Endodermal cell (in vitro differentiated cells): ENCODE measurements at regions not wholly inside any gene's neighbourhood (a gene's known extent, or its start where the extent isn't known, plus 50 kb on each side); places are given as distances from the start of the nearest gene placed in this dataset.

Experiments used
- DNase-seq: peaks from one replicate; pipeline ENCODE4 v3.0.0-alpha.2; 2017
- H3K27ac ChIP-seq: 2 replicates; pipeline ENCODE4 v1.5.1; 2013; ENCODE audit warnings: mild to moderate bottlenecking, low read depth, low read length, moderate library complexity
- H3K27me3 ChIP-seq: 2 replicates; pipeline ENCODE4 v1.6.1; 2013; ENCODE audit warnings: mild to moderate bottlenecking, low read length, moderate library complexity; ENCODE audit not compliant: insufficient read depth, control insufficient read depth, poor library complexity, severe bottlenecking
- H3K36me3 ChIP-seq: 2 replicates; pipeline ENCODE4 v1.7.0; 2013; ENCODE audit warnings: mild to moderate bottlenecking, low read length, moderate library complexity; ENCODE audit not compliant: control insufficient read depth, insufficient read depth
- H3K4me1 ChIP-seq: one replicate; pipeline ENCODE4 v1.7.0; 2013; ENCODE audit warnings: low read length; ENCODE audit not compliant: control insufficient read depth, insufficient read depth
- H3K4me3 ChIP-seq: 2 replicates; pipeline ENCODE4 v1.5.1; 2013; ENCODE audit warnings: mild to moderate bottlenecking, low read length, moderate library complexity
- H3K9ac ChIP-seq: 2 replicates; pipeline ENCODE4 v1.6.1; 2013; ENCODE audit warnings: mild to moderate bottlenecking, low read length, moderate library complexity; ENCODE audit not compliant: poor library complexity, severe bottlenecking; ENCODE audit errors: extremely low read depth
- H3K9me3 ChIP-seq: 2 replicates; pipeline ENCODE4 v1.6.1; 2013; ENCODE audit warnings: mild to moderate bottlenecking, low read length, moderate library complexity; ENCODE audit not compliant: control insufficient read depth
- H3K27ac Mint-ChIP-seq: 2 replicates; pipeline ENCODE4 v1.8.0; 2020; ENCODE audit warnings: mixed read lengths
- H3K27me3 Mint-ChIP-seq: 2 replicates; pipeline ENCODE4 v1.8.0; 2021; ENCODE audit warnings: mild to moderate bottlenecking, mixed read lengths; ENCODE audit not compliant: insufficient read depth
- H3K36me3 Mint-ChIP-seq: 2 replicates; pipeline ENCODE4 v1.8.0; 2020; ENCODE audit warnings: low read depth, mixed read lengths
- H3K4me1 Mint-ChIP-seq: 2 replicates; pipeline ENCODE4 v1.8.0; 2020; ENCODE audit warnings: mixed read lengths
- H3K4me3 Mint-ChIP-seq: 2 replicates; pipeline ENCODE4 v1.8.0; 2020; ENCODE audit warnings: mild to moderate bottlenecking, moderate library complexity, mixed read lengths
- H3K9me3 Mint-ChIP-seq: 2 replicates; pipeline ENCODE4 v1.8.0; 2020; ENCODE audit warnings: mild to moderate bottlenecking, mixed read lengths
- CTCF ChIP-seq: fragments of 200-600 bp; sonication (generic); conservative IDR thresholded peaks from 2 replicates; pipeline ENCODE4 v1.5.0; 2021; ENCODE audit warnings: antibody characterized with exemption, mild to moderate bottlenecking
- WGBS, 2 experiments: methylation state at CpG; one replicate each; pipeline versions ENCODE4 v1.1.5 to v1.1.7; 2013; ENCODE audit warnings: missing lambda C conversion rate in 2 of 2, mixed read lengths in 1 of 2; ENCODE audit not compliant: insufficient coverage in 1 of 2, insufficient read length in 1 of 2; 5-methylcytosine and 5-hydroxymethylcytosine counted together

GRCh38 chr15:38652183-38652794 is 87.7 kb upstream of the RASGRP1 start:
- Histone ChIP-seq H3K36me3 (no peaks in the 10 kb centered on the region), H3K9ac (no peak overlapping the region), H3K9me3 (peaks cover 8% of the 10 kb centered on the region), H3K4me1 (peaks cover 17% of the 10 kb centered on the region), H3K27me3 (no peaks in the 10 kb centered on the region), H3K27ac (no peak overlapping the region), H3K4me3 (no peak overlapping the region)
- Mint-ChIP-seq H3K36me3 (no peaks in the 10 kb centered on the region), H3K4me1 (peaks cover 42% of the 10 kb centered on the region), H3K27me3 (no peaks in the 10 kb centered on the region), H3K9me3 (peaks cover 9% of the 10 kb centered on the region), H3K4me3 (no peak overlapping the region), H3K27ac (no peak overlapping the region)
- DNase-seq: no peak
- WGBS, 2 experiments: 94% methylated on average over 5 of the region's 5 CpGs; no CpG with 5 or more reads in 1 of the 2 experiments
- no peak for TF ChIP-seq CTCF

GRCh38 chr15:38652998-38653397 is 88.4 kb upstream of the RASGRP1 start:
- H3K4me3 ChIP-seq: no peak overlapping the region
- H3K27ac Mint-ChIP-seq: no peak overlapping the region
- H3K9me3 Mint-ChIP-seq: peaks cover 9% of the 10 kb centered on the region
- no peak for TF ChIP-seq CTCF
- no peaks in the 10 kb centered on the region for H3K36me3 Mint-ChIP-seq
- peaks cover 8% of the 10 kb centered on the region for H3K9me3 ChIP-seq
- H3K4me3 Mint-ChIP-seq: no peak overlapping the region
- no peaks in the 10 kb centered on the region for H3K36me3 ChIP-seq
- WGBS, 2 experiments: 79 to 90% methylated on average over 3 to 6 of the region's 6 CpGs
- no peaks in the 10 kb centered on the region for H3K27me3 ChIP-seq
- H3K27me3 Mint-ChIP-seq: no peaks in the 10 kb centered on the region
- no peak for DNase-seq
- no peak overlapping the region for H3K27ac ChIP-seq
- H3K9ac ChIP-seq: no peak overlapping the region
- peaks cover 17% of the 10 kb centered on the region for H3K4me1 ChIP-seq
- peaks cover 40% of the 10 kb centered on the region for H3K4me1 Mint-ChIP-seq

GRCh38 chr15:38658431-38658830 is 93.8 kb upstream of the RASGRP1 start:
- WGBS, 2 experiments: 91 to 95% methylated on average over 5 of the region's 5 CpGs
- H3K4me1 Mint-ChIP-seq: peaks cover 15% of the 10 kb centered on the region
- no peak for TF ChIP-seq CTCF

More at GRCh38 chr15:38658431-38658830, 93.8 kb upstream of the RASGRP1 start:
- Histone ChIP-seq H3K27ac (no peak overlapping the region), H3K9ac (no peak overlapping the region), H3K4me1 (peaks cover 4% of the 10 kb centered on the region), H3K36me3 (no peaks in the 10 kb centered on the region), H3K27me3 (no peaks in the 10 kb centered on the region), H3K4me3 (no peak overlapping the region), H3K9me3 (no peaks in the 10 kb centered on the region)
- peaks cover 15% of the 10 kb centered on the region for H3K27me3 Mint-ChIP-seq
- DNase-seq: no peak
- no peak overlapping the region for H3K27ac Mint-ChIP-seq
- no peak overlapping the region for H3K4me3 Mint-ChIP-seq
- no peaks in the 10 kb centered on the region for H3K9me3 Mint-ChIP-seq
- no peaks in the 10 kb centered on the region for H3K36me3 Mint-ChIP-seq
